HCT116 (cell line): ENCODE measurements at regions not wholly inside any gene's neighbourhood (a gene's known extent, or its start where the extent isn't known, plus 50 kb on each side); places are given as distances from the start of the nearest gene placed in this dataset.

Experiments used
- ATAC-seq: fragments of 200-7000 bp; cut with Tn5 transposase; 2 replicates; pipeline ENCODE4 v1.9.1; 2020; ENCODE audit warnings: mild to moderate bottlenecking, moderate library complexity
- BruUV-seq: library from RNA; stranded (reverse); fragments of 400-500 nt; replicated peaks from 2 replicates; lab custom pipeline; 2021; lab: Mats Ljungman, UMichigan
- CTCF ChIA-PET: fragments of 300-600 bp; sonication (Branson Sonifier 250); formaldehyde crosslinking; loops from one replicate; lab custom pipeline; 2021; ENCODE audit warnings: antibody characterized with exemption; lab: Charles Lee
- POLR2A ChIA-PET: fragments of 300-600, 350-600 bp; sonication (Branson Sonifier 250); formaldehyde crosslinking; loops from one replicate; lab custom pipeline; 2021; ENCODE audit warnings: antibody characterized with exemption; lab: Charles Lee
- RAD21 ChIA-PET, 2 experiments: fragments of 300-600 bp; sonication (Branson Sonifier 250); formaldehyde crosslinking; loops; one replicate each; lab custom pipeline; 2023; ENCODE audit warnings: low total read pairs in 2 of 2; ENCODE audit not compliant: uncharacterized antibody in 2 of 2, unreplicated experiment in 2 of 2, low non-redundant PET in 1 of 2; lab: Charles Lee
- DNase-seq: peaks from one replicate; pipeline ENCODE4 v3.0.0-alpha.2; 2010; ENCODE audit warnings: low read depth, low spot score
- H2AFZ ChIP-seq: fragments of 200-600 bp; shearing (Covaris generic), sonication (generic); 2 replicates; pipeline ENCODE4 v1.6.1; 2017; ENCODE audit warnings: low read depth, mixed run types, mixed read lengths, antibody characterized with exemption, low read length; ENCODE audit not compliant: poor library complexity, severe bottlenecking
- H3K27ac ChIP-seq: 2 replicates; pipeline ENCODE4 v1.5.1; 2012; ENCODE audit warnings: low read depth, low read length
- H3K27me3 ChIP-seq: fragments of 200-600 bp; sonication (generic); 2 replicates; pipeline ENCODE4 v1.6.1; 2016; ENCODE audit warnings: mixed run types, low read length, mixed read lengths; ENCODE audit not compliant: insufficient read depth
- H3K36me3 ChIP-seq, 2 experiments: fragments of 200-500 bp in 1 of 2; fragments of 200-600 bp in 1 of 2; sonication (Bioruptor generic) in 1 of 2; sonication (generic) in 1 of 2; 2 replicates each; pipeline versions ENCODE4 v1.5.1 to v1.6.1; 2014 to 2016; ENCODE audit warnings: low read length in 2 of 2, inconsistent platforms in 1 of 2, mixed read lengths in 1 of 2, mixed run types in 1 of 2; ENCODE audit not compliant: insufficient read depth in 2 of 2, control insufficient read depth in 1 of 2
- H3K4me1 ChIP-seq, 2 experiments: fragments of 200-600 bp in 1 of 2; sonication (generic) in 1 of 2; 2 replicates each; pipeline versions ENCODE4 v1.5.1 to v1.6.1; 2012 to 2017; ENCODE audit warnings: low read length in 2 of 2, inconsistent platforms in 1 of 2, mild to moderate bottlenecking in 1 of 2, mixed read lengths in 1 of 2, mixed run types in 1 of 2, moderate library complexity in 1 of 2; ENCODE audit not compliant: insufficient read depth in 2 of 2, control insufficient read depth in 1 of 2
- H3K4me2 ChIP-seq: fragments of 200-600 bp; sonication (generic); 2 replicates; pipeline ENCODE4 v1.6.1; 2017; ENCODE audit warnings: mixed run types, low read length, mixed read lengths
- H3K4me3 ChIP-seq, 2 experiments: fragments of 200-600 bp in 1 of 2; sonication (generic) in 1 of 2; replicated peaks in 1 of 2; 2 replicates each; pipeline ENCODE4 v1.5.1; 2011 to 2016; ENCODE audit warnings: low read length in 2 of 2, control low read depth in 1 of 2, low read depth in 1 of 2, mild to moderate bottlenecking in 1 of 2, mixed read lengths in 1 of 2, mixed run types in 1 of 2
- H3K79me2 ChIP-seq: fragments of 200-600 bp; sonication (generic); 2 replicates; pipeline ENCODE4 v1.6.1; 2017; ENCODE audit warnings: mild to moderate bottlenecking, mixed run types, low read length, moderate library complexity, mixed read lengths; ENCODE audit not compliant: insufficient read depth
- H3K9ac ChIP-seq: fragments of 200-600 bp; sonication (generic); 2 replicates; pipeline ENCODE4 v1.6.1; 2016; ENCODE audit warnings: low read length, mixed read lengths
- H3K9me2 ChIP-seq: fragments of 200-600 bp; sonication (generic), shearing (Covaris generic); 2 replicates; pipeline ENCODE4 v1.6.1; 2017; ENCODE audit warnings: mixed run types, mild to moderate bottlenecking, moderate library complexity; ENCODE audit not compliant: insufficient read depth
- H3K9me3 ChIP-seq, 2 experiments: fragments of 200-500 bp in 1 of 2; fragments of 200-600 bp in 1 of 2; sonication (Bioruptor generic) in 1 of 2; sonication (generic) in 1 of 2; 2 replicates each; pipeline ENCODE4 v1.6.1; 2014 to 2017; ENCODE audit warnings: low read length in 2 of 2, mixed read lengths in 2 of 2, inconsistent platforms in 1 of 2, low read depth in 1 of 2, mild to moderate bottlenecking in 1 of 2, mixed run types in 1 of 2, moderate library complexity in 1 of 2; ENCODE audit not compliant: control insufficient read depth in 1 of 2, insufficient read depth in 1 of 2
- H4K20me1 ChIP-seq: fragments of 200-600 bp; sonication (generic), shearing (Covaris generic); 2 replicates; pipeline ENCODE4 v1.6.1; 2017; ENCODE audit warnings: mixed run types, mild to moderate bottlenecking, moderate library complexity; ENCODE audit not compliant: insufficient read depth
- CEBPB ChIP-seq: IDR thresholded peaks from 2 replicates; pipeline ENCODE4 v1.6.1; 2012; ENCODE audit warnings: low read depth
- ELF1 ChIP-seq: IDR thresholded peaks from 2 replicates; pipeline ENCODE4 v1.6.1; 2012; ENCODE audit warnings: low read depth, borderline replicate concordance
- POLR2AphosphoS5 ChIP-seq: IDR thresholded peaks from 2 replicates; pipeline ENCODE4 v1.6.1; 2011; ENCODE audit warnings: mild to moderate bottlenecking, low read depth, low read length, moderate library complexity
- RAD21 ChIP-seq: IDR thresholded peaks from 2 replicates; pipeline ENCODE4 v1.6.1; 2012; ENCODE audit warnings: low read depth, mild to moderate bottlenecking
- REST ChIP-seq: IDR thresholded peaks from 2 replicates; pipeline ENCODE4 v1.6.1; 2012; ENCODE audit warnings: low read depth
- SP1 ChIP-seq: IDR thresholded peaks from 2 replicates; pipeline ENCODE4 v1.6.1; 2012; ENCODE audit warnings: low read depth
- SRF ChIP-seq: IDR thresholded peaks from 2 replicates; pipeline ENCODE4 v1.6.1; 2012; ENCODE audit warnings: low read depth
- TCF7L2 ChIP-seq: IDR thresholded peaks from 2 replicates; pipeline ENCODE4 v1.7.0; 2011; ENCODE audit warnings: borderline replicate concordance, inconsistent platforms; ENCODE audit not compliant: insufficient read depth, insufficient read length; ENCODE audit errors: extremely low read depth
- YY1 ChIP-seq: IDR thresholded peaks from 2 replicates; pipeline ENCODE4 v1.6.1; 2011; ENCODE audit warnings: low read length, low read depth, moderate library complexity, mild to moderate bottlenecking; ENCODE audit not compliant: insufficient replicate concordance; ENCODE audit errors: extremely low read depth
- intact Hi-C: fragments of 100-400 bp; cut with micrococcal nuclease; formaldehyde crosslinking; loops from 2 replicates; pipeline ENCODE4 v1.10.0; 2022

GRCh38 chrX:2559124-2559523, 58.3 kb upstream of the DHRSX start:
- ChIA-PET POLR2A (no interaction called here), RAD21 (no interaction called here), CTCF (no interaction called here)
- H3K4me2 ChIP-seq: no peak overlapping the region
- no peaks in the 10 kb centered on the region for H3K36me3 ChIP-seq
- no peak overlapping the region for H3K4me3 ChIP-seq
- H3K27me3 ChIP-seq: peaks cover 3% of the 10 kb centered on the region; the same call in 1 of the 2 replicates
- ATAC-seq (no peak), DNase-seq (no peak)
- intact Hi-C loops: no loop called here
- H2AFZ ChIP-seq: no peak overlapping the region
- no peaks in the 10 kb centered on the region for H3K4me1 ChIP-seq
- no peaks in the 10 kb centered on the region for H4K20me1 ChIP-seq
- TF ChIP-seq SP1 (no peak), ELF1 (no peak), REST (no peak), YY1 (no peak), RAD21 (no peak), CEBPB (no peak), POLR2AphosphoS5 (no peak), SRF (no peak), TCF7L2 (no peak)
- no peaks in the 10 kb centered on the region for H3K9me3 ChIP-seq
- H3K9me2 ChIP-seq: no peaks in the 10 kb centered on the region
- H3K79me2 ChIP-seq: no peaks in the 10 kb centered on the region
- no peak overlapping the region for H3K27ac ChIP-seq
- H3K9ac ChIP-seq: no peak overlapping the region
- no TSS peak for BruUV-seq
